GM19043 (cell line): ENCODE measurements at regions not wholly inside any gene's neighbourhood (a gene's known extent, or its start where the extent isn't known, plus 50 kb on each side); places are given as distances from the start of the nearest gene placed in this dataset.

Source experiments
- ATAC-seq: cut with Tn5 transposase; IDR thresholded peaks from one replicate; pipeline ENCODE4 v1.9.1; 2021; ENCODE audit warnings: low read depth; ENCODE audit not compliant: unreplicated experiment

DNA sequence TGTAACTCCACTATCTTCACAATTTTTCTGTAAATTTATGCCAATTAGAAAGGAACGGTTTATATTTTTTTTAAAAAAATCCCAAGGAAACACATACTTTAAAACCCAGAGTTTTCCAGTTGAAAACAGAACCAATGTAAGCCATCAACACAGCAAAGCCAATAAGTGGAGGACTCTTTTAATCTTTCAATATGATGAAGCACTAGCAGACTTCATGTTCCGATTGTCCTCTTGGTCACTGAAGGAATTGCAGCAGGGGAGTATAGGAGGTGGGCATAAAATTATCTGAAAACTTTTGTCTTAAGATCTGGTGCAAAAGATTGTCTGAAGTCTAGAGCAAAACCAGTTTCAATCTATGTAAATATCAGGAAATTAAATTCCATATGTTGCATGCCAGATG lies 102.1 kb upstream of the PAPPA start:
- no peak for ATAC-seq

DNA sequence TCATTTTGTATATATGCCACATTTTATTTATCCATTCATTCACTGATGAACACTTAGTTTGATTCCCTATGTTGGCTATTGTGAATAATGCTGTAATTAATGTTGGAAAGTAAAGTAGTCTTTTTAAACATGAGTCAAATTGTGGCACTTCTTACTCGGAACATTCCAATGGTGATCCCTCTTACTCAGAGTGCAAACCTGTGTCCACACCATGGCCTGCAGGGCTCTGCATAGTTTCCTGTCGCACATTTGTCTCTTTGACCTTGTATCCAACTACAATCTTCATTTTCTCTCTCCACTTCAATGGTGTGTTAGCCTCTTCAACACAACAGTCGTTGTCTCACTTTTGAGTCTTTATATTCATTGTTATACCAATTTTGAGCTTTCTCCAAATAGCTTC lies 98.1 kb upstream of the PAPPA start:
- ATAC-seq, result no peak

DNA sequence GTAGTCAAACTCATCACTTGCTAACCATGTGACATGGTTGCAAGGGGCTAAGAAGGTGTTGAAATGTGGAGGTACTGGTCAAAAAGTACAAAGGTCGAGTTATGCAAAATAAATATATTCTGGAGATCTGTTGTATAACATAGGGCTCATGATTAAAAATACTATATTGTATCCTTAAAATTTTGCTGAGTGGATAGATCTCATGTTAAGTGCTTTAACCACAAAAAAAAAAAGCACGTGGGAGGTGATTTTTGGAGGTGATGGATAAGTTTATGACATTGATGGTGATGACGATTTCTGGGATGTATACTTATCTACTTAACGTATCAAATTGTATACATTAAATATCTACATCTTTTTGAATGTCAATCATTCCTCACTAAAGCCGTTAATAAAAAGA lies 96.2 kb upstream of the PAPPA start:
- no peak for ATAC-seq

DNA sequence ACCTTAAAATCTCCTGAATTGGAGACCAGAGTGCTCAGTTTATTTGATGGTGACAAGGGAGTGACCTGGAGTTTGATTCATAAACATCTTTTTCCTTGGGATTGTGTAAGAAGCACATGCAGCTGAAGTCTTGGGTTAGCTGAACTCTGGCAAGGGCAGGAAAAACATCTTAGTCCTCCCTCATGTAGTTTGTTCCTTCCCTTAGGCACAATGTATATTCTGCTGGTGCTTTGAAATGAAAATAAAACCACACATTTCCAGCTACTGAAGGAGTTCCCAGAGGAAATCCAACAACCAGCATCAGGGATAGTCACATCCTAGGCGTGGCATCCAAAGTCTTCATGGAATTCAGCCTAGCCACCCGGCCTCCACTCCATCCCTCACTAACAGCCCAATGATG lies 95.2 kb upstream of the PAPPA start:
- ATAC-seq, result no peak

DNA sequence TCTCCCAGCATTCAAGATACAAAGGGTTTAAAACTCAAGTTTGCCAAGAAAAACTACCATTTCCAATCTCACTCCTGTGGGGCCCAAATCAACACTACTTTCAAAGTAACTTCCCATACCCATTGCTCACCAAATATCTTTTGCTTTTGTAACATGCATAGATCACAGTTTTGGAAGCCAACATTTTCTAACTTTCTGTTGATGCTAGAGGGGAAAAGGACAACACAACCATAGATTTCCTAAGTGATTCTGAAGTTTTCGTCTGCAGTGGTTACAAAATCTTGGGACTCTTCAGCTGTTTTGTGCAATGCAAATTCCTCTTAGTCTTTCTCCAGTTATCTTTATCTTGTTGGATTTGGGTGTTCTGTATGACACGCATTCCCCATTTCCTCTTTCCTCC lies 94.1 kb upstream of the PAPPA start:
- no peak for ATAC-seq

DNA sequence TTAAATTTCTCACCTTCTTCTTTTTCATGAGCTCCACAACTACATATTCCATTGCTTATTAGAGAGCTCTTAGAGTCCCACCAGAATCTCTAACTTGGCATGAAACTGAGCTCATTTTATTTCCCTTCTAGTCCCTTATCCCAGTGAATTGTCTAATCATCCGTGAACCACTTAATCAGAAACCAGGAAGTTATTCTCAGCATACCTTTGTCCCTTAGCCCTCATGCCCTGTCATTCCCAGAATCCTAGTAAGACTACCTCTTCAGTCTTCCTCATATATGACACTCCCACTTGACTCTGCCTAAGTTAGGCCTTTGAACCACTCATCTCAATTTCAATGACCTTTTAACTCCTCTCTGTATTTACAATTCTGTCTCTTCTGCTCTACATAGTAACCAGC lies 93.0 kb upstream of the PAPPA start:
- ATAC-seq, result no peak

DNA sequence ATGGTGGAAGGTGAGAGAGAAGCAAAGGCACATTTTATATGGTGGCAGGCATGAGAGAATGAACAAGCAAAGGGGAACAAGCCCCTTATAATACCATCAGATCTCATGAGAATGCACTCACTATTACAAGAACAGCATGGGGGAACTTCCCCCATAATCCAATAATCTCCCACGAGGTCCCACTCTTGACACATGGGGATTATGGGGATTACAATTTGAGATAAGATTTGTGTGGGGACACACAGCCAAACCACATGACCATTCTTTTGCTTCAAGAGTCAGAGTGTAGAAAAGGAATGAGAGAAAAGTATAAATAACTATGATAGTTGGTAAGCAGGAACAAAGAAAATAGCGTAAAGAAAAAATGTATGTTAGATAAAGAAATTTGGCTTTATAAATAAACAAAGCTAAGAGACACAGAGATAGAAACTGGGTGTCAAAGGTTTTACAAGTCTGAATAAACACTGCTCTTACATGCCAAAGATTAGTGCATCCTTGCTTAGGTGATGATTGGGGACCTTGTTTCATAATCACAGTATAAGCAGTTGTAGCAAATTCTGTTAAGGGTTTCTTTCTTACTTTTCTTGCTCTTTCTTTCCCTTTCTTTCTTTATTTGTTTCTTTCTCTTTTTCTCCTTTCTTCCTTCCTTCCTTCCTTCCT lies 91.9 kb upstream of the PAPPA start:
- no peak for ATAC-seq

DNA sequence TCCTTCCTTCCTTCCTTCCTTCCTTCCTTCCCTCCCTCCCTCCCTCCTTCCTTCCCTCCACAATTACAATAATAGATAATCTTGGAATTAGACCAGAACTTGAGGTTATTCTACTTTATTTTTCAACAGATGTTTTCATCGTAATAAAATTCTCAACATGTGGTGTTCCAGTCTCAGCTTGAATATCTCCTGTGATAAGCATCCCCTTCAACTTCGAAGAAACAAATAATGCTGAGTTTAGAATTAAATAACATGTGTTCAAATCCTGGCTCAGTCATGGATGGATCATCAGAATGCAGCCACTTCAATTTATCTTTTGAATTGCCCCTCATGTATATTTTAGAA lies 91.4 kb upstream of the PAPPA start:
- ATAC-seq, result no peak

DNA sequence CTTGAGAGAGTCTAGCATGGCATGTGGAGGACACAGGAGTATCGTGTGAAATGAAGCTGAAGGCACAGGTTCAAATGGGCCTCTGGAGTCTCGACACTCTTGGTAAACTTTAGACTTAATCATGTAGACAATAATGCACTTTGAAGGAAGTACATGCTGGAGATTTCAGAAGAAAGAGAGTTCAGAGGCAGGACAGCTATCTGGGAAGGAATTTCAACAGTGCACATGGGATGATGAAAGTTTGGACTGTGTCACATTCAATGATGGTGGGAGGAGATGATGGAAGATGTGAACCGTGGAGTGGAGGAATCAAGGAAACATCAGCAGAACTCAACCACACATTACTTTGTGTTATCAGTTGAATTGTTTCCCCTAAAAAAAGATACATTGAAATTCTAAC lies 88.6 kb upstream of the PAPPA start:
- ATAC-seq, result no peak

DNA sequence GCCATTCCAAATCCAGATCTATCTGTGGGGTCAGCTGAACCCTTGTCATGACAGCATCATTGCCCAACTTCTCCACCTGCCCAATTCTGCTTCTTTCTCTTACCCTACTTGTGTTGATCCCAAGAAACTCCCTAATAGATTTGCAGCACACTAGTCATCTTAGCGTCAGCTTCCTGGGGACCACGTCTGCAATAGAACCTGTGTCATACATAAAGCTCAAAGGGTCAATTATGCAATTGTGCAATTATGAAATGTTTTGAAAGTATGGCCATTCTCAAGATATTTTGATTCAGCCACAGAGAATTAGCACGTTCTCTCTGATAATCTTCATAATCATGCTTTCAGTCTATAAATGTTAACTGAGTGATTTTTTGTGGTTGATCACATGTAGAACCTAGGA lies 87.4 kb upstream of the PAPPA start:
- no peak for ATAC-seq

DNA sequence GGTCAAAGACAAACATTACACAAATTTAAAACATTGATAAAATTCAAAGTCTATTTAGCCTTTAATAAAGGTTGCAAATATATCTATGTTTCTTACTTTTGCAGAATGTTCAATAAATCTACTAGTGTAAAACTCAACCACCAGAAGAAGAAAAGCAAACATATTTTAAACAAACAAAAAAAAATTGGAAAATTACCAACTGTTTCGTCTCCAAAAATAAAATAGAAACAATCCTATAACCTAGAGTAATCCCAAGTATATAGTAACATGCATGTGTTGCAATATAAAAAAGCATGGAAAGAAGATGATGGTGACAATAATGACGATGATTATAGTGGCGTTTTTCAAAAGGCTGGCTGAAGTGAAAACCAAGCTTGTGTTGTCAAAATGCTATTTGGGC lies 86.0 kb upstream of the PAPPA start:
- ATAC-seq, result no peak

DNA sequence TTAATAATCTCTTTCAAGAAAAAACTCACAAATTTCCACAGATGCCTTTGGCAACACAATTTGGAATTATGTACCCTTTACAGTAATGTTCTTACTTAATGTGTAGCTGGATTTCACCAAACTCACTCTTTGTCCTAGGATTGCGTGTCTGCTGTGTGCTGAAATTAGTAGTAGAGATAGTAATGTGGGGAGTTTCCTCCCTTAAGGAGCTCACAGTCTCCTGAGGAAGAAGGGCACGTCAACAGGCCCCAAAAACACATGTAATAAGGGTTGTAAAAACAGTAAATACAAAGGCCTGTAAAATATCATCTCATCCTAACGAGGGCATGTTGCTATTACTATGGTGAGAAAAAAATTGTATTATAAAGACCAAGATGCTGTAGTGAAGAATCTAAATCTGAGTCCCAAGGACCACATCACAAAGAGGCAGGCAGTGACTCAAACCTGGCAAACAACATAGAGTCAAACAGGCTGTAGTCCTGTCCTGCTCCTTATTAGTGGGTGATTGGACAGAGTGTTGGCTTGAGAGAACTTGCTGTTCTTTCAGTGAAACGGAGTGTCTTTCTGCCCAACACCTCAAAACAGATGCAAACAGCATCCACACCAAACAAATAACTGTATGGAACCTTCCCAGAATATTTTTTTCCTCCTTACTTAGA lies 83.2 kb upstream of the PAPPA start:
- ATAC-seq, result no peak

DNA sequence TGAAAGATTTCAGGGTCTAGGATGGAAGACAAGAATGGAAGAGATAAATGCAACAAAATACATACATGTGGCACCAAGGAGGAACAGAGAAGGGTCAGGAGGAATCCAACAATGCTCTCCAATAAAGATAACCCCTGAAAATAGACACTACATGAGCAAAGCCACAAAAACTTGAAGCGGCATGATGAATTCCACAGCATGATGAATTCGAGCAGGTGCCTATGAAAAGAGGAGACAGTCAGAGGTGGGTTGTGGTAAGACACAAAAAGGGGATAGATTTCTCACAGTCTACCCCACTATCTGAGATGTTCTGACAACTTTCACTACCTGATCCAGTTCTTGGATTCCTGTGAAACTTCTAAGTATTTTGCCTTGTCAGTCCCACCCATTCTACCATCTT lies 81.5 kb upstream of the PAPPA start:
- ATAC-seq, result no peak

DNA sequence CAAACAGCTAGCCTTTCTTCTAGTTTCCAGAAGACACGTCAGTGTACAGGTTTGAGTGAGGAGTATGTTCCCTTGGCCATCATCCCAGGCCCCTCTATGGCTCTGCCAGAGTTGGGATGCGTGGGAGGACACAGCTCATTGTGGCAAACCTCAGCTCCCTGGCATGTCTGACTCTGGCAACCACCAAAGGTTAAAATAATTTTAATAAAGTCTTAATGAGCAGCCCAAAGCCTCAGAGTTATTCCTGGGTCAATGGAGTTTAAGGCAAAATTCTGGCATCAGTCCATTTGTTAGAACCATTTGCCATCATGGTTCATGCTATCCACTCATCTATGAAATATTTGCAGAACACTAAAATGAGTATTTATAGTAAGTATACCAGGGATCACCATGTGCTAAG lies 79.8 kb upstream of the PAPPA start:
- ATAC-seq, result no peak

DNA sequence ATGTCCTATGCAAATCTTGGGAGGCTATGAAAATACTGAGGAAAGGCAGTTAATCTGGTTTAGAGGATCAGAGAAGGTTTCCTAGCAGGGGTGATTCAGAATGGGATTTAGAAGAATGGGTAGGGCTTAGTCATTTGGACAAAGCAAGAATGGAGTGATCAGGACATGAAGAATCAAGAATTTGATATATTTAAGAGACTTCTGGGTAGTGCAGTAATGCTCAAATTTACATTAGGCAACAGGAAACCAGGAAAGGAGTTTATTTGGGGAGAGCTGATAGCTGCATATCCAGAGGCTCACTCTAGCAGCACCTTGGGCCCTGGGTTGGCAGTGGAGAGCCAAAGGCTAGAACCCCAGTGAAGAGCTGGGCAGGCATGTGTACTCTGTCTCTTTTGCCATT lies 78.9 kb upstream of the PAPPA start:
- ATAC-seq, result no peak

DNA sequence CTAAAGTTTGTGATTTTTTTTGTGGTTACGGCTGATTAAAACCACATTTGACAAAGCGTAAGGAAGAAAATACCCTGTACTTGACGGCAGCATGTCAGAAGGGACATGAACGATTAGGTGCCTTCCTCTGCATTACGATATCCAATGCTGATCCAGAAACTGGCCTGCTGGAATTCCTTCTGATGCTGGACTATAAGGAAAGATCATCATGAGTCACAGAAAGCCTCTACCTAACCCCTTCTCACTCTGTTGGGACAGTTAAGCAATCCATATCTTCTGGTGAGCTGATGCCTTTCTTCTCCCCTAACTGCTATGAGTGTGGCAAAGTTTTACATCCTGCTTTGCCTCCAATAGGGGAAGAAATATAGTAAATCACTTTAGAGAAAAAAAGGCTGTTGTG lies 78.4 kb upstream of the PAPPA start:
- no peak for ATAC-seq

DNA sequence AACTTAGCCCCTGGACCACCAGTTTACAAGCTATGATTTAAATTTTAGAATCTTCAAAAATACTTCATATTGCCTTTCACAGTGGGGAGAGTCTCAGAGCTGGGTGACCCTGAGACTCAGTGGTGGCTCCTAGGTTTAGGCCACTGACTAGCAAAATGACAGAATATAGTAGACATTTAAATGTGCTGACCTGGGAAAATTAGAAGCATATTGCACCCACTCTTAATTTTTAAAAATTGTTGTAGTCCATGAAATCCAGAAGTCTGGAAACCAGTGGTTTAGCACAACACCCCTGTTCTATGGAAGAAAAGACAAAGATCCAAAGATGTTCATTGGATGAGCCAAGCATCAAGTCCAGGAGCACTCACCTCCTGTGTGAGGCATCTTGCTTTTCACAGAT lies 75.0 kb upstream of the PAPPA start:
- no peak for ATAC-seq

DNA sequence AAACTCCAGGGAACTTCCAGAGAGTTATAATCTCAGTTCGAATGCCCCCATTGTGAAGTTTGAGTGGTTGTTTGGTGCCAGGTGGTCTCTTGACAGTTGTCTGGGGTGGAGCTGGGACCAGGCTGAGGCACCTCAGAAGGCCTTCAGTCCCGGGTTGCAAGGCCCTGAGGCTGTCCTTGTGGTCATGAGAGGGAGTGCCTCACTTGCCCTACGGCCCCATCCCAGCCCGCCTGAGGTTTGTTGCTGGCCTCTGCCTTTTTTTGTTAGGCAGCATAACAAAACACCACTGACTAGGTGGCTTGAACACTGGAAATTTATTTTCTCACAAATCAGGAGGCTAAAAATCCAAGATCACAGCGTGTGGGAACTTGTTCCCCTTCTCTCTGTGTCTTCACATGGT lies 73.0 kb upstream of the PAPPA start:
- no peak for ATAC-seq

DNA sequence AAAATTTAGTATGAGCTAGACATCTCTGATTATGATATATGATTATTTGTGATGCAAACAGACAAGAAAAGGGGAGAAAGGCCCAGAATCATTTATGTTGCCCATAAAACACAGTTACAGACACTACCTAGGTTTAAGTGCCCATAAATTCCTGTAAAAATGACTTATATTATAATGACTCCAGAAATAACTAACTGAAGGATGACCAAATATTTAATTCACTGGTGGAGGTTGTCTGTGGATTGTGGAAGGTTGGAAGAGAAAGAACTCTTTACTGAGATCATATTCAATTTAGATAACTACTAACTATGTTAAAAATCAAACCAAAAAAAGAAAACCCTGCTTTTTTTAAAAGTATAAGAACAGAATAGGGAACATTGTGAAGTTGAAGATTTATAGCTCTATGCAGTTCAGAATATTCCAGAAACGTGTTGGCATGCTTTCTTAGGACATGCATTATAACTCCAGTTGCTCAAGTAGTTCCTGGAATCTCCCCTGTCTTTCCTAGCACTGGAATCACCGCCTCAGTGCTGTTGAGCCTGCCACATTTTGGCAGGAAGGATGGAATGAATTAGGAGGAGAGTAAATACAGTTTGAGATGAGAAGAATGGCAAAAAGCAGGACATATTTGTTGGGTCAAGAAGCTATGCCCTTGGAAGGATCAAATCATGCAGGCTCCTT lies 72.0 kb upstream of the PAPPA start:
- no peak for ATAC-seq

DNA sequence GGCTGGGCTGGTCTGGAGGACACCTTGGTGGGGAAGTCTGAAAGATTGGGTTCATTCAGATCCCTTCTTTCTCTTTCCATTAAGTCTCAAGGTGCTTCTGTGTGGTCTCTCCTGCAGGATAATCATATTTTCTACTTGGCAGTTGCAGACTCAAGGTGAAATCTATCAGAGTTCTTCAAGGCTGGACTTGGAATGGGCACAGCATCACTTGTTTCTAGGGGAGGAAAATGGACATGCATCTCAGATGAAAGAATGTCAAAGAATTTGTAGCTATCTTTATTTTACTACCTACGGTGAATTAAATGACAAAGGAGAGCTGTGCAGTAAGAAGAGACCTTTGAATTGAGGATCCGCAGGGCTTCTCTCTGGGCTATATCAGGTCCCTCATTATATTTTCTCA lies 69.8 kb upstream of the PAPPA start:
- no peak for ATAC-seq

DNA sequence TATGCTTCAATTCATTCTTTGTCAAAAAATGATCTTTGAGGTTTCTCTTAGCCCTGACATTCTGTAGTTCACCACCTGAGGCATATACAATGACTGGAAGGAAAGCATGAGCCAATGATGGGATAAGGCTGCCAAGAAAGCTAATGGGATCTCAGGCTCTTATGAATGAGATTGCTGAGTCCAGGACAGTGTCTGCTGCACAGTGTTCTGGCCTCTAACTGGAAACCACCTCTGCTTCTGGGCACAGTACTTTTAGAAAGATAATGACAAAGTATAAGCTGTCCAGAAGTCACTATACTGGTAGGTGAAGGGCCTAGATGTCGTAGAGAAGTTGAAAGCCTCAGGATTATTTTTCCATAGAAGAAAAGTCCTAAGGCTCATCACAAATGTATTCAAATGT lies 69.1 kb upstream of the PAPPA start:
- ATAC-seq, result no peak

DNA sequence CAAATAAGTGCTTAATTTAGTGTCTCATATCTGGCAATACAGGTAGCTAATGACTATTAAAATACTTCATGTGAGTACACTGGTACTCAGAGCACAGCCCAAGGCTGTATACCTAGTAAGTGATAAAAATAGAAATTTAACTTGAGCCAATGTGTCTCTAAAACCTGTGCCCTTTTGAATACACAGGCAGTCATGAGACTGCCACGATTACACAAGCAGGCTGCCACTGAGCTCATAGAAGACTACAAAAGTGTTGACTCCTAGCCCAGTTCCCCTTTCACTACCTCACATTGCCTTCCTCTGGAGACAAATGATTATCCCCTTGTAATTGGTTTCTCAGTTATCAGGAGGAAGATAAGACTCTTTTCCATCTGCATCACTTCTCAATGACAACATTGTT lies 66.3 kb upstream of the PAPPA start:
- no peak for ATAC-seq
